GM19463 (cell line): ENCODE measurements at regions not wholly inside any gene's neighbourhood (a gene's known extent, or its start where the extent isn't known, plus 50 kb on each side); places are given as distances from the start of the nearest gene placed in this dataset.

Experiments used
- ATAC-seq: cut with Tn5 transposase; IDR thresholded peaks from one replicate; pipeline ENCODE4 v1.9.1; 2021; ENCODE audit warnings: mild to moderate bottlenecking, moderate library complexity; ENCODE audit not compliant: unreplicated experiment

GRCh38 chr22:19640306-19640705 is 74.0 kb upstream of the SEPTIN5 start:
- ATAC-seq, result no peak

GRCh38 chr22:19641254-19641982 is 72.9 kb upstream of the SEPTIN5 start:
- no peak for ATAC-seq

- no peak for ATAC-seq
Observed at GRCh38 chr22:19641983-19642451, 72.3 kb upstream of the SEPTIN5 start.

- ATAC-seq, result no peak
Observed at GRCh38 chr22:19643448-19644313, 70.6 kb upstream of the SEPTIN5 start.

- no peak for ATAC-seq
Observed at GRCh38 chr22:19644314-19645223, 69.7 kb upstream of the SEPTIN5 start.

GRCh38 chr22:19645391-19645790 is 68.9 kb upstream of the SEPTIN5 start:
- no peak for ATAC-seq

GRCh38 chr22:19645905-19646304 is 68.4 kb upstream of the SEPTIN5 start:
- ATAC-seq, result no peak

GRCh38 chr22:19646383-19646782 is 67.9 kb upstream of the SEPTIN5 start:
- no peak for ATAC-seq

- ATAC-seq, result no peak
Observed at GRCh38 chr22:19648419-19648929, 65.8 kb upstream of the SEPTIN5 start.

GRCh38 chr22:19652316-19652715 is 62.0 kb upstream of the SEPTIN5 start:
- ATAC-seq, result no peak

- no peak for ATAC-seq
Observed at GRCh38 chr22:19654338-19654987, 59.8 kb upstream of the SEPTIN5 start.

GRCh38 chr22:19655399-19655798 is 58.9 kb upstream of the SEPTIN5 start:
- no peak for ATAC-seq

- no peak for ATAC-seq
Observed at GRCh38 chr22:19656541-19657251, 57.6 kb upstream of the SEPTIN5 start.

GRCh38 chr22:19657252-19658056 is 56.8 kb upstream of the SEPTIN5 start:
- no peak for ATAC-seq

GRCh38 chr22:19658057-19658966 is 56.0 kb upstream of the SEPTIN5 start:
- ATAC-seq, result no peak

GRCh38 chr22:19658967-19659804 is 55.1 kb upstream of the SEPTIN5 start:
- ATAC-seq, result no peak

- no peak for ATAC-seq
Observed at GRCh38 chr22:19659805-19660345, 54.4 kb upstream of the SEPTIN5 start.
